GM23338 (cell line): ENCODE measurements at regions not wholly inside any gene's neighbourhood (a gene's known extent, or its start where the extent isn't known, plus 50 kb on each side); places are given as distances from the start of the nearest gene placed in this dataset.

ENCODE experiments used
- CREB1 ChIP-seq: fragments of 250-450 bp; sonication (Bioruptor Pico); IDR thresholded peaks from 2 replicates; pipeline ENCODE4 v1.5.0; 2020; ENCODE audit warnings: low read depth, mild to moderate bottlenecking, moderate library complexity
- EZH2 ChIP-seq: fragments of 200-600 bp; sonication (generic); IDR thresholded peaks from one replicate; pipeline ENCODE4 v1.8.0; 2017; ENCODE audit warnings: antibody characterized with exemption, mild to moderate bottlenecking, low read depth; ENCODE audit not compliant: unreplicated experiment
- EZH2phosphoT487 ChIP-seq: fragments of 200-600 bp; sonication (generic); IDR thresholded peaks from one replicate; pipeline ENCODE4 v1.8.1; 2018; ENCODE audit warnings: antibody characterized with exemption; ENCODE audit not compliant: unreplicated experiment
- JUNB ChIP-seq: IDR thresholded peaks from one replicate; pipeline ENCODE4 v1.6.1; 2016; ENCODE audit warnings: antibody characterized with exemption; ENCODE audit not compliant: unreplicated experiment
- POLR2AphosphoS5 ChIP-seq: IDR thresholded peaks from 2 replicates; pipeline ENCODE4 v1.6.1; 2016; ENCODE audit warnings: antibody characterized with exemption, low read depth
- TF ChIP-seq, protein P1 (sequence below), 2 experiments: fragments of 200-600 bp in 1 of 2; sonication (generic) in 1 of 2; conservative IDR thresholded peaks; 2 replicates each; pipeline versions ENCODE4 v1.5.1 to v1.6.1; 2016 to 2017; ENCODE audit warnings: antibody characterized with exemption in 2 of 2, low read depth in 2 of 2, mild to moderate bottlenecking in 2 of 2, moderate library complexity in 1 of 2

DNA sequence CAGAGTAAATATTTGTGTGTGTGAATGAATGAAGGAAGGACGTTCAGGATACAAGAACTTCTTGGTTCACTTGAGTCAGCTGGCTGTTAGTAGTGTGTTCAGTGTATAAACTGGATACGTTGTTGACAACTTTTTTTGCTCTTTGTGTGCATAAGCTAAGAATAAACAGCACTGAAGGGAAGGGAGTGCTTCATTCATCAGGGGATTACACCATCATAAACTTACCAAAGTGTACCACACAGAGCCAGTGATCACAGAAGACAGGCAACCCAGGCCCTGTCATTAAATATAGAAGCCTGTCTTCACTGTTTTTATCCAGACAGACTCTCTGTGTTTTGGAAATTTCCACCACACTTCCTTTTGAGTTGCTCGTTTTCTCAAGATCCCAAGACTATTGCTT, 55.5 kb upstream of the MEF2C start:
- TF ChIP-seq, protein P1, sequence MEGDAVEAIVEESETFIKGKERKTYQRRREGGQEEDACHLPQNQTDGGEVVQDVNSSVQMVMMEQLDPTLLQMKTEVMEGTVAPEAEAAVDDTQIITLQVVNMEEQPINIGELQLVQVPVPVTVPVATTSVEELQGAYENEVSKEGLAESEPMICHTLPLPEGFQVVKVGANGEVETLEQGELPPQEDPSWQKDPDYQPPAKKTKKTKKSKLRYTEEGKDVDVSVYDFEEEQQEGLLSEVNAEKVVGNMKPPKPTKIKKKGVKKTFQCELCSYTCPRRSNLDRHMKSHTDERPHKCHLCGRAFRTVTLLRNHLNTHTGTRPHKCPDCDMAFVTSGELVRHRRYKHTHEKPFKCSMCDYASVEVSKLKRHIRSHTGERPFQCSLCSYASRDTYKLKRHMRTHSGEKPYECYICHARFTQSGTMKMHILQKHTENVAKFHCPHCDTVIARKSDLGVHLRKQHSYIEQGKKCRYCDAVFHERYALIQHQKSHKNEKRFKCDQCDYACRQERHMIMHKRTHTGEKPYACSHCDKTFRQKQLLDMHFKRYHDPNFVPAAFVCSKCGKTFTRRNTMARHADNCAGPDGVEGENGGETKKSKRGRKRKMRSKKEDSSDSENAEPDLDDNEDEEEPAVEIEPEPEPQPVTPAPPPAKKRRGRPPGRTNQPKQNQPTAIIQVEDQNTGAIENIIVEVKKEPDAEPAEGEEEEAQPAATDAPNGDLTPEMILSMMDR (conservative IDR thresholded peaks at IDR 0.05; ENCODE audit: low read depth in 2 of 2): no peak
- TF ChIP-seq POLR2AphosphoS5 (no peak), EZH2phosphoT487 (no peak), EZH2 (no peak), JUNB (no peak), CREB1 (CRISPR knock-in tag) (no peak)
